Vagina (tissue), 2 donors: ENCODE measurements at regions not wholly inside any gene's neighbourhood (a gene's known extent, or its start where the extent isn't known, plus 50 kb on each side); places are given as distances from the start of the nearest gene placed in this dataset.
"Not testable (repeated sequence)": the region's sequence is repeated elsewhere in the genome, so short reads cannot be mapped to it uniquely, and the experiment has no call there.

Source experiments
- DNase-seq, 2 donors: peaks; one replicate each; pipeline ENCODE4 v3.0.0-alpha.2; 2017; ENCODE audit errors: extremely low spot score in 2 of 2
- H3K27ac ChIP-seq: fragments of 200-600 bp; sonication (generic); one replicate; pipeline ENCODE4 v1.5.1; 2019
- H3K27me3 ChIP-seq: fragments of 200-600 bp; sonication (generic); one replicate; pipeline ENCODE4 v1.5.1; 2019
- H3K36me3 ChIP-seq, 2 donors: fragments of 200-600 bp; sonication (generic); one replicate each; pipeline ENCODE4 v1.5.1; 2017 to 2019
- H3K4me1 ChIP-seq: fragments of 200-600 bp; sonication (generic); one replicate; pipeline ENCODE4 v1.5.1; 2019
- H3K4me3 ChIP-seq, 2 donors: fragments of 200-600 bp; sonication (generic); 1 replicate in 1 of 2; 2 replicates in 1 of 2; pipeline ENCODE4 v1.5.1; 2016 to 2019
- H3K9me3 ChIP-seq: fragments of 200-600 bp; sonication (generic); one replicate; pipeline ENCODE4 v1.5.1; 2019
- CTCF ChIP-seq, 3 experiments: fragments of 450-650 bp in 2 of 3; fragments of 200-600 bp in 1 of 3; sonication (generic) in 1 of 3; IDR thresholded peaks; one replicate each; pipeline ENCODE4 v1.5.1; 2017 to 2019; ENCODE audit warnings: antibody characterized with exemption in 3 of 3, mild to moderate bottlenecking in 2 of 3, moderate library complexity in 2 of 3
- POLR2A ChIP-seq, 2 donors: fragments of 450-650 bp; IDR thresholded peaks; one replicate each; pipeline ENCODE4 v1.6.1; 2017; ENCODE audit warnings: antibody characterized with exemption in 2 of 2, mild to moderate bottlenecking in 2 of 2, moderate library complexity in 2 of 2
- POLR2AphosphoS5 ChIP-seq, 2 donors: sonication (generic); formaldehyde crosslinking; IDR thresholded peaks; one replicate each; pipeline ENCODE4 v1.9.0; 2017; ENCODE audit warnings: antibody characterized with exemption in 2 of 2, mild to moderate bottlenecking in 2 of 2, low read depth in 1 of 2; ENCODE audit not compliant: insufficient read depth in 1 of 2
- intact Hi-C: fragments of 100-400 bp; cut with DNase I; formaldehyde crosslinking; loops from one replicate; pipeline ENCODE4 v1.15.1; 2023

GRCh38 chr2:239642406-239643004, 241.7 kb upstream of the HDAC4 start:
- DNase-seq: peak in 1 of 2 donors; percentile 67
- Histone ChIP-seq H3K27me3 (no peaks in the 10 kb centered on the region), H3K4me3 (no peak overlapping the region), H3K4me1 (no peaks in the 10 kb centered on the region), H3K27ac (no peak overlapping the region), H3K36me3 (no peaks in the 10 kb centered on the region), H3K9me3 (no peaks in the 10 kb centered on the region)
- TF ChIP-seq POLR2A (IDR thresholded peaks at IDR 0.05) (no peak), POLR2AphosphoS5 (IDR thresholded peaks at IDR 0.05; ENCODE audit: insufficient read depth in 1 of 2, low read depth in 1 of 2) (no peak)
- intact Hi-C loops: no loop called here

- H3K27ac ChIP-seq, intact Hi-C loops, H3K4me1 ChIP-seq: not testable (repeated sequence)
Measured at GRCh38 chr2:239641904-239642303, 241.1 kb upstream of the HDAC4 start.

GRCh38 chr2:239640676-239641578, 240.1 kb upstream of the HDAC4 start:
- H3K4me3 ChIP-seq: no peak overlapping the region
- H3K36me3 ChIP-seq: no peaks in the 10 kb centered on the region
- H3K4me1 ChIP-seq: no peaks in the 10 kb centered on the region
- no peaks in the 10 kb centered on the region for H3K27me3 ChIP-seq
- TF ChIP-seq CTCF (IDR thresholded peaks at IDR 0.05): no peak
- no peak for TF ChIP-seq POLR2AphosphoS5 (IDR thresholded peaks at IDR 0.05; ENCODE audit: insufficient read depth in 1 of 2, low read depth in 1 of 2)
- TF ChIP-seq POLR2A (IDR thresholded peaks at IDR 0.05): no peak
- H3K27ac ChIP-seq: no peak overlapping the region
- no peaks in the 10 kb centered on the region for H3K9me3 ChIP-seq
- intact Hi-C loops: no loop called here
- DNase-seq: peak; percentile 60 to 88

More at GRCh38 chr2:239641904-239642303, 241.1 kb upstream of the HDAC4 start:
- H3K4me3 ChIP-seq, H3K9me3 ChIP-seq, H3K27me3 ChIP-seq, H3K36me3 ChIP-seq: not testable (repeated sequence)
- DNase-seq: peak in 1 of 2 donors; percentile 58

- TF ChIP-seq POLR2AphosphoS5 (IDR thresholded peaks at IDR 0.05; ENCODE audit: insufficient read depth in 1 of 2, low read depth in 1 of 2) (no peak), POLR2A (IDR thresholded peaks at IDR 0.05) (no peak), CTCF (IDR thresholded peaks at IDR 0.05) (no peak)
- peak; percentile 42 to 74 for DNase-seq
- no peak overlapping the region for H3K4me3 ChIP-seq
Measured at GRCh38 chr2:239640210-239640609, 239.4 kb upstream of the HDAC4 start.

GRCh38 chr2:239639421-239640185, 238.8 kb upstream of the HDAC4 start:
- Histone ChIP-seq H3K4me1 (no peaks in the 10 kb centered on the region), H3K36me3 (no peaks in the 10 kb centered on the region), H3K27me3 (no peaks in the 10 kb centered on the region), H3K4me3 (no peak overlapping the region), H3K27ac (no peak overlapping the region), H3K9me3 (no peaks in the 10 kb centered on the region)
- intact Hi-C loops: no loop called here
- no peak for TF ChIP-seq POLR2A (IDR thresholded peaks at IDR 0.05)
- TF ChIP-seq POLR2AphosphoS5 (IDR thresholded peaks at IDR 0.05; ENCODE audit: insufficient read depth in 1 of 2, low read depth in 1 of 2): no peak
- TF ChIP-seq CTCF (IDR thresholded peaks at IDR 0.05): no peak
- peak in 1 of 2 donors; percentile 65 for DNase-seq

More at GRCh38 chr2:239640210-239640609, 239.4 kb upstream of the HDAC4 start:
- Histone ChIP-seq H3K36me3 (no peaks in the 10 kb centered on the region), H3K27me3 (no peaks in the 10 kb centered on the region), H3K4me1 (no peaks in the 10 kb centered on the region), H3K27ac (no peak overlapping the region), H3K9me3 (no peaks in the 10 kb centered on the region)
- intact Hi-C loops: no loop called here
